HL-60 (cell line): ENCODE measurements at regions not wholly inside any gene's neighbourhood (a gene's known extent, or its start where the extent isn't known, plus 50 kb on each side); places are given as distances from the start of the nearest gene placed in this dataset.
A peak's percentile ranks its signal among the peaks of the same experiment; 100 is the strongest.

Source experiments
- DNase-seq, 2 experiments: peaks; one replicate each; pipeline ENCODE4 v3.0.0-alpha.2; 2010 to 2020; ENCODE audit warnings: low read depth in 1 of 2, low spot score in 1 of 2
- H3K27ac ChIP-seq: fragments of 250-450 bp; sonication (Bioruptor Pico); replicated peaks from 2 replicates; pipeline ENCODE4 v1.5.1; 2020; ENCODE audit warnings: mild to moderate bottlenecking, moderate library complexity
- H3K27me3 ChIP-seq: fragments of 250-450 bp; sonication (Bioruptor Pico); 2 replicates; pipeline ENCODE4 v1.5.1; 2021; ENCODE audit warnings: mild to moderate bottlenecking, moderate library complexity; ENCODE audit not compliant: insufficient read depth, poor library complexity, severe bottlenecking
- H3K4me3 ChIP-seq: replicated peaks from 2 replicates; pipeline ENCODE4 v1.5.1; 2011; ENCODE audit warnings: mild to moderate bottlenecking, control low read depth, low read length; ENCODE audit not compliant: insufficient read depth
- CTCF ChIP-seq: IDR thresholded peaks from one replicate; pipeline ENCODE4 v1.5.1; 2011; ENCODE audit warnings: low read length, control low read depth, inconsistent platforms; ENCODE audit not compliant: insufficient read depth
- GABPA ChIP-seq: IDR thresholded peaks from 2 replicates; pipeline ENCODE4 v1.6.1; 2012; ENCODE audit warnings: low read depth
- POLR2AphosphoS5 ChIP-seq: IDR thresholded peaks from 2 replicates; pipeline ENCODE4 v1.6.1; 2012; ENCODE audit warnings: low read depth
- REST ChIP-seq: IDR thresholded peaks from 2 replicates; pipeline ENCODE4 v1.6.1; 2012; ENCODE audit warnings: low read depth; ENCODE audit not compliant: insufficient replicate concordance
- SPI1 ChIP-seq: IDR thresholded peaks from 2 replicates; pipeline ENCODE4 v1.6.1; 2012; ENCODE audit warnings: low read depth, mild to moderate bottlenecking, borderline replicate concordance

GRCh38 chr6:163712981-163713380 is 298.5 kb downstream of the QKI start:
- no peak overlapping the region for H3K4me3 ChIP-seq
- peak overlapping the region; percentile 91 for H3K27ac ChIP-seq
- H3K27me3 ChIP-seq: no peaks in the 10 kb centered on the region
- peak; percentile 39; the same call in 1 of the 2 replicates for TF ChIP-seq SPI1
- TF ChIP-seq REST: no peak
- DNase-seq: peak; percentile 41 to 70

- no peak for TF ChIP-seq REST
- no peak for TF ChIP-seq GABPA
- peak; percentile 39; the same call in 1 of the 2 replicates for TF ChIP-seq POLR2AphosphoS5
- peak; percentile 1 for TF ChIP-seq CTCF
- TF ChIP-seq SPI1: no peak
- no peaks in the 10 kb centered on the region for H3K27me3 ChIP-seq
- DNase-seq: peak; percentile 63 to 82
- peak overlapping the region; percentile 91 for H3K27ac ChIP-seq
- H3K4me3 ChIP-seq: 0 out of 2 replicates have a peak overlapping the region, but pooled peaks have one; percentile 1
Measured at GRCh38 chr6:163712566-163712961, 298.0 kb downstream of the QKI start.

GRCh38 chr6:163711615-163712565 is 297.4 kb downstream of the QKI start:
- TF ChIP-seq POLR2AphosphoS5: peak; percentile 86
- peak; percentile 93 for TF ChIP-seq SPI1
- TF ChIP-seq REST: no peak
- peak; percentile 81 to 95 for DNase-seq
- peak overlapping the region; percentile 91 for H3K27ac ChIP-seq
- 0 out of 2 replicates have a peak overlapping the region, but pooled peaks have one; percentile 1 for H3K4me3 ChIP-seq
- no peaks in the 10 kb centered on the region for H3K27me3 ChIP-seq
